Endodermal cell (in vitro differentiated cells): ENCODE measurements at regions not wholly inside any gene's neighbourhood (a gene's known extent, or its start where the extent isn't known, plus 50 kb on each side); places are given as distances from the start of the nearest gene placed in this dataset.
A peak's percentile ranks its signal among the peaks of the same experiment; 100 is the strongest.

ENCODE experiments used
- DNase-seq: peaks from one replicate; pipeline ENCODE4 v3.0.0-alpha.2; 2017
- H3K27ac ChIP-seq: 2 replicates; pipeline ENCODE4 v1.5.1; 2013; ENCODE audit warnings: mild to moderate bottlenecking, low read depth, low read length, moderate library complexity
- H3K27me3 ChIP-seq: 2 replicates; pipeline ENCODE4 v1.6.1; 2013; ENCODE audit warnings: mild to moderate bottlenecking, low read length, moderate library complexity; ENCODE audit not compliant: insufficient read depth, control insufficient read depth, poor library complexity, severe bottlenecking
- H3K36me3 ChIP-seq: 2 replicates; pipeline ENCODE4 v1.7.0; 2013; ENCODE audit warnings: mild to moderate bottlenecking, low read length, moderate library complexity; ENCODE audit not compliant: control insufficient read depth, insufficient read depth
- H3K4me1 ChIP-seq: one replicate; pipeline ENCODE4 v1.7.0; 2013; ENCODE audit warnings: low read length; ENCODE audit not compliant: control insufficient read depth, insufficient read depth
- H3K4me3 ChIP-seq: 2 replicates; pipeline ENCODE4 v1.5.1; 2013; ENCODE audit warnings: mild to moderate bottlenecking, low read length, moderate library complexity
- H3K9ac ChIP-seq: 2 replicates; pipeline ENCODE4 v1.6.1; 2013; ENCODE audit warnings: mild to moderate bottlenecking, low read length, moderate library complexity; ENCODE audit not compliant: poor library complexity, severe bottlenecking; ENCODE audit errors: extremely low read depth
- H3K9me3 ChIP-seq: 2 replicates; pipeline ENCODE4 v1.6.1; 2013; ENCODE audit warnings: mild to moderate bottlenecking, low read length, moderate library complexity; ENCODE audit not compliant: control insufficient read depth
- H3K27ac Mint-ChIP-seq: 2 replicates; pipeline ENCODE4 v1.8.0; 2020; ENCODE audit warnings: mixed read lengths
- H3K27me3 Mint-ChIP-seq: 2 replicates; pipeline ENCODE4 v1.8.0; 2021; ENCODE audit warnings: mild to moderate bottlenecking, mixed read lengths; ENCODE audit not compliant: insufficient read depth
- H3K36me3 Mint-ChIP-seq: 2 replicates; pipeline ENCODE4 v1.8.0; 2020; ENCODE audit warnings: low read depth, mixed read lengths
- H3K4me1 Mint-ChIP-seq: 2 replicates; pipeline ENCODE4 v1.8.0; 2020; ENCODE audit warnings: mixed read lengths
- H3K4me3 Mint-ChIP-seq: 2 replicates; pipeline ENCODE4 v1.8.0; 2020; ENCODE audit warnings: mild to moderate bottlenecking, moderate library complexity, mixed read lengths
- H3K9me3 Mint-ChIP-seq: 2 replicates; pipeline ENCODE4 v1.8.0; 2020; ENCODE audit warnings: mild to moderate bottlenecking, mixed read lengths
- WGBS, 2 experiments: methylation state at CpG; one replicate each; pipeline versions ENCODE4 v1.1.5 to v1.1.7; 2013; ENCODE audit warnings: missing lambda C conversion rate in 2 of 2, mixed read lengths in 1 of 2; ENCODE audit not compliant: insufficient coverage in 1 of 2, insufficient read length in 1 of 2; 5-methylcytosine and 5-hydroxymethylcytosine counted together
- TF ChIP-seq, protein P1 (sequence below): fragments of 200-600 bp; sonication (generic); conservative IDR thresholded peaks from 2 replicates; pipeline ENCODE4 v1.5.0; 2021; ENCODE audit warnings: antibody characterized with exemption, mild to moderate bottlenecking

DNA sequence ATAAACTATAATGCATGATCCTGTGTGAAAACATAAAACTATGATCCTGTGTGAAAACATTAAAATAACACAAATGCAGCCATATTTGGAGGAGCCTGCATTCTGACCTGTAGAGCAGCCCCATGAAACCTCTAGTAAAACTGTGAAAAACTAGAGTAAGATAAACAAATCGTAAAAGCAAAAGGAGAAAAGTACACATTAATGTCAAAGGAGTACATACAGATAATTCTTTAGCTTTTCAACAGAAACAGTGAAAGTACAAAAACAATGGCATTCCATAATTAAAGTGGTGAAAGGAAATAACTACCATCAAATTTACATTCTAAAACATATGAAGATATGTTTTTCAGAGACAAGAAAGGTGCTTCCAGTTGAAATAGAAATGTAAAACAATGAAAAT lies 1267.2 kb downstream of the SLITRK1 start:
- WGBS, 2 experiments, result 71% methylated on average over 1 of the region's 1 CpG; no CpG with 5 or more reads in 1 of the 2 experiments
- Histone ChIP-seq H3K4me1 (no peaks in the 10 kb centered on the region), H3K27me3 (no peaks in the 10 kb centered on the region), H3K9ac (no peak overlapping the region), H3K4me3 (no peak overlapping the region), H3K36me3 (no peaks in the 10 kb centered on the region), H3K9me3 (no peaks in the 10 kb centered on the region), H3K27ac (no peak overlapping the region)
- no peak overlapping the region for H3K27ac Mint-ChIP-seq
- H3K36me3 Mint-ChIP-seq, result no peaks in the 10 kb centered on the region
- no peak overlapping the region for H3K4me3 Mint-ChIP-seq
- H3K27me3 Mint-ChIP-seq, result no peaks in the 10 kb centered on the region
- no peaks in the 10 kb centered on the region for H3K4me1 Mint-ChIP-seq
- no peaks in the 10 kb centered on the region for H3K9me3 Mint-ChIP-seq
- TF ChIP-seq, protein P1, sequence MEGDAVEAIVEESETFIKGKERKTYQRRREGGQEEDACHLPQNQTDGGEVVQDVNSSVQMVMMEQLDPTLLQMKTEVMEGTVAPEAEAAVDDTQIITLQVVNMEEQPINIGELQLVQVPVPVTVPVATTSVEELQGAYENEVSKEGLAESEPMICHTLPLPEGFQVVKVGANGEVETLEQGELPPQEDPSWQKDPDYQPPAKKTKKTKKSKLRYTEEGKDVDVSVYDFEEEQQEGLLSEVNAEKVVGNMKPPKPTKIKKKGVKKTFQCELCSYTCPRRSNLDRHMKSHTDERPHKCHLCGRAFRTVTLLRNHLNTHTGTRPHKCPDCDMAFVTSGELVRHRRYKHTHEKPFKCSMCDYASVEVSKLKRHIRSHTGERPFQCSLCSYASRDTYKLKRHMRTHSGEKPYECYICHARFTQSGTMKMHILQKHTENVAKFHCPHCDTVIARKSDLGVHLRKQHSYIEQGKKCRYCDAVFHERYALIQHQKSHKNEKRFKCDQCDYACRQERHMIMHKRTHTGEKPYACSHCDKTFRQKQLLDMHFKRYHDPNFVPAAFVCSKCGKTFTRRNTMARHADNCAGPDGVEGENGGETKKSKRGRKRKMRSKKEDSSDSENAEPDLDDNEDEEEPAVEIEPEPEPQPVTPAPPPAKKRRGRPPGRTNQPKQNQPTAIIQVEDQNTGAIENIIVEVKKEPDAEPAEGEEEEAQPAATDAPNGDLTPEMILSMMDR, result no peak
- DNase-seq, result no peak

DNA sequence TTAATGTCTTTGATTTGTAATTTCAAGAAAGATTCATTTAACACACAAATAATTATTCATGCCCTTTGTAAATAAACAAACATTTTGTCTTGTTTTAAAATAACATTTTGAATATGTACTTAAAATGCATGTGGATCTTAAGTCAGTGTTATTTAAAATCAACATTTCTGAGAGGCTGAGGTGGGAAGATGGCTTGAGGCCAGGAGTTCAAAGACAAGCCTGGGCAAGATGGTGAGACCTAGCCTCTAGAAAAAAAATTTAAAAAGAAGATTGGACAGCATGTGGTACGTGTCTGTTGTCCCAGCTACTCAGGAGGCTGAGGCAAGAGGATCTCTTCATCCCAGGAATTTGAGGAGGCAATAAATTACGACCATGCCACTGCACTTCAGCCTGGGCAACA lies 1268.2 kb downstream of the SLITRK1 start:
- Histone ChIP-seq H3K27ac (no peak overlapping the region), H3K4me1 (no peaks in the 10 kb centered on the region), H3K27me3 (no peaks in the 10 kb centered on the region), H3K36me3 (no peaks in the 10 kb centered on the region), H3K4me3 (no peak overlapping the region), H3K9me3 (no peaks in the 10 kb centered on the region), H3K9ac (no peak overlapping the region)
- no peaks in the 10 kb centered on the region for H3K4me1 Mint-ChIP-seq
- H3K36me3 Mint-ChIP-seq, result no peaks in the 10 kb centered on the region
- no peak overlapping the region for H3K27ac Mint-ChIP-seq
- H3K4me3 Mint-ChIP-seq, result no peak overlapping the region
- 92 to 100% methylated on average over 1 to 2 of the region's 2 CpGs for WGBS, 2 experiments
- TF ChIP-seq, protein P1, result no peak
- H3K27me3 Mint-ChIP-seq, result no peaks in the 10 kb centered on the region
- no peak for DNase-seq
- peaks cover 5% of the 10 kb centered on the region for H3K9me3 Mint-ChIP-seq

DNA sequence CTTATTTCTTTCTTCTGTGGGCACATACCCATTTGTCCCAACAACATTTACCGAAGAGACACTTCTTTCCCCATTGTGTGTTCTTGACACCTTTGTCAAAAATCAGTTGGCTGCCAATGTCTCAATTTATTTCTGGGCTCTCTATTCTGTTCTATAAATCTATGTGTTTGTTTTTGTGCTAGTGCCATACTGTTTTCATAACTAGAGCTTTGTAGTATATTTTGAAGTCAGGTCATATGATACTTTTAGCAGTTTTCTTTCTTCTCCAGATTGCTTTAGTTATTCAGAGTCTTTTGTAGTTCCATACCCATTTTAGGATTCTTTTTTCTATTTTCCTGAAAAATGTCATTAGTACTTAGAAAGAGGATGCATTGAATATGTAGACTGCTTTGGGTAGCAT lies 1276.3 kb downstream of the SLITRK1 start:
- no peak for DNase-seq
- Mint-ChIP-seq H3K36me3 (no peaks in the 10 kb centered on the region), H3K27me3 (peaks cover 6% of the 10 kb centered on the region), H3K9me3 (peaks cover 31% of the 10 kb centered on the region), H3K4me1 (no peaks in the 10 kb centered on the region), H3K4me3 (no peak overlapping the region), H3K27ac (no peak overlapping the region)
- H3K9ac ChIP-seq, result no peak overlapping the region
- H3K4me1 ChIP-seq, result no peaks in the 10 kb centered on the region
- peaks cover 45% of the 10 kb centered on the region for H3K9me3 ChIP-seq
- TF ChIP-seq, protein P1, result no peak
- H3K36me3 ChIP-seq, result no peaks in the 10 kb centered on the region
- H3K4me3 ChIP-seq, result peak overlapping the region; percentile 56
- H3K27ac ChIP-seq, result no peak overlapping the region
- WGBS, 2 experiments, result 100% methylated on average over 1 of the region's 1 CpG; no CpG with 5 or more reads in 1 of the 2 experiments
- H3K27me3 ChIP-seq, result no peaks in the 10 kb centered on the region
